ENCODE measurements at regions not wholly inside any gene's neighbourhood (a gene's known extent, or its start where the extent isn't known, plus 50 kb on each side); places are given as distances from the start of the nearest gene placed in this dataset.
"Not testable (repeated sequence)": the region's sequence is repeated elsewhere in the genome, so short reads cannot be mapped to it uniquely, and the experiment has no call there.

DNA sequence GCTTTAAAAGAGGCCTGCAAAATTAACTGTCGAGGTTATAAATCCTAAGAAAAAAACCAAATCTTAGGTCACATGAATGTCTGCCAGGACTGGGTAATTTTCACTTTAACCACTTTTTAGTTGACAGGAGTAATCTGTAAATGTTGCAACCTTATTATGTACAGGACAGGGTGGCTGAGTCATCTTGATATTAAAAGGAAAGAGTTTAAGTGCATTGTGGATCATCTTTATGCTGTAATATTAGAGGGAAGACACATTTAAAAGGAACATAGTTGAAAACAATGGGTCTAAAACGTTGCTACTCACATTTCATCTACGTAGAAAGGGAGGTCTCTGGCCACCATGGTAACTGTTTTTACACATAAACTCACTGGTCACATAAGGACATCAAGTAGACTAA, 115.5 kb downstream of the LSMEM1 start:
- DNase-seq = no peak

DNA sequence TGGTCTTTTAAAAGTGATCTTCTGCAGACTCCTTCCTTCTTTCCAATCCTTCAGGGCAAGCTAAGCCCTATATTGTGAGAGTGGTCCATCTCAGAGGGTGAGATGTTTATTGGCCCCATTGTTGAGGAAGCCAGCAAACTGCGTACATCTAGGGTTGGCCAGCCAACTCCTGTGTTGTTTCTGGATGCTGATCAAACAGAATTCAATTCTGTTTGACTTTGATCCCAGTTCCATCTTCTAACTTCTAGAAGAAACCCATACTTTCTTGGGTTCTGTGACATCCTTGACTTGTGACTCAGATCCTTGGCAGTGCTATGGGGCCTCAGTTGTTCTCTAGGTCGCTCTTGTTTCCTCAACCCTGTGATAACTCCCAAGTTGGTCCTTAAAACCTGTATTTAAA, 116.2 kb downstream of the LSMEM1 start:
- no peak for DNase-seq

DNA sequence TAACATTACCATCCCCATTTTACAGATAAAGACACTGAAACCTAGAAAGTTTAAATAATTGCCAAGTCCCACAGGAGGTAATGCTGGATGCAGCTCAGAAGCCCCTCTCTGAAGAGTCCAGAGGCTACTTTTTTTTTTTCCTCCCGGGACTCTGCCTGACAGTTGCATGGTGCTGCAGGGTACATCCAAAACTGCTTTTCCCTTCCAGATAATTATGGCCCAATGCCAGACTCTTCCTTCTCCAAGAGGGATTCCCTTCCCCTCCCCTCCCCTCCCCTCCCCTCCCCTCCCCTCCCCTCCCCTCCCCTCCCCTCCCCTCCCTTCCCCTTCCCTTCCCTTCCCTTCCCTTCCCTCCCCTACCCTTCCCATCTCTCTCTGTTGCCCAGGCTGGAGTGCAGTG, 122.9 kb downstream of the LSMEM1 start:
- DNase-seq = no peak

DNA sequence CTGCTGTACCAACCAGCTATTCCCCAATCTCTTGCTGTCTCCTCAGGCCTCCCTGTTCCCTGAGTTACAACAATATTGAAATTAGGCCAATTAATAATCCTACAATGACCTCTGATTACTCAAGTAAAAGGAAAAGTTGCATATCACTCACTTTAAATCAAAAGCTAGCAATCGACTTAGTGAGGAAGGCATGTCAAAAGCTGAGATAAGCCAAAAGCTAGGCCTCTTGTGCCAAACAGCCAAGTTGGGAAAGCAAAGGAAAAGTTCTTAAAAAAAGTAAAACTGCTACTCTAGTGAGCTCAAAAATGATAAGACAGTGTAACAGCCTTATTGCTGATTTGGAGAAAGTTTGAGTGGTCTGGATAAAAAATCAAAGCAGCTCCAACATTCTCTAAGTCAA, 129.8 kb downstream of the LSMEM1 start:
- DNase-seq = no peak

DNA sequence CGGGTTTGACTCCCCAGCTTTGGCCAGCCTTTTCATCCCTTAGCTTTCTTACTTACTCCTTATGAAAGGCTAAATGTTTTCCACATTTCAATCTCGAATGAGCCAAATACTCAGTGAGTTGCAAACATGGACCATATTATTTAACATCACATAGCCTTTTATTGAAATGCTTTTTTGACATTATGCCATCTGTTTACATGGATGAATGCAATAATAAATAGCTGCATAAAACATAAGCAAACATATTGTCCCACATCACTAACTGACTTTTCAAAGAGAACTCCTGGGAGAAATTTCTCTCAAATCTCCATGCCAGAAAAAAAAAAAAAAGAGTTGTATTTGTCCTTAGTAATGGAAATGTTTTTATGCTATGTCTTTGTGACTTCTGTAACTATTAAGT, 134.9 kb downstream of the LSMEM1 start:
- no peak for DNase-seq

DNA sequence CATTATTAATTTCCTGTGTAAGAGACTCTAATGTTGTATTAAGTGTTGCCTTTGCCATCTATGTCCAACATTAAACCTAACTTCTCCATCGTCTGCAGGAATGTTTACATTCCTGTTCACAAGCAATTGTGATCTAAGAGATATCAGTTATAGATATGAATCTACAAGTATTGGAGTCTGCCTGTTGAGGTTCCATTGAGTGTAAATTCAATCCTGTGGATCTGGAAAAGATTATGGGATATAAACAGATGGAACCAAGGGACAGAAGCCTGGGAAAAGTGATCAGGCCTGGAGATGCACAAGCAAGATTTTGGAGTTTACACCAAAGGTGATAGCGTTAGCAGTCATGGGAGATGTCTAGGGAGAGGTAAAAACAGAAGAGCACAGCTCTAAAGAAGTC, 135.5 kb downstream of the LSMEM1 start:
- no peak for DNase-seq

DNA sequence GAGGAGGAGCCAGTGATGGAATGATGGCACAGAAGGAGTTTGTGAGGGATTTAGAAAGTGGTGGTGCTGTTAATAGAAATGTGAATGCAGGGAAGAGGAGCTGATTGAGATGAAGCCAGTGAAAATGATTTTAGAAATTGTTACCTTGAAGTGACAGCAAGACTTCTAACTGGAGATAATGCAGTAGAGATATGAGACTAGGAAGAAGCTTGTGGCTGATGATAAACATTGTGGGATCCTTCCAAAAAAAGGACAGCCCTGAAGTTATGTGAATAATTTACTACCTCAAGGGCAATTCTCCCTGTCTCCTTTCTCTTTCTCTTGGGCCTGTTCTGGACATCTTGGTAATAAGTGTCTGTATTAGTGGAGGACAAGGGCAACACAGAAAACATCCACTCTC, 138.6 kb downstream of the LSMEM1 start:
- no peak for DNase-seq

DNA sequence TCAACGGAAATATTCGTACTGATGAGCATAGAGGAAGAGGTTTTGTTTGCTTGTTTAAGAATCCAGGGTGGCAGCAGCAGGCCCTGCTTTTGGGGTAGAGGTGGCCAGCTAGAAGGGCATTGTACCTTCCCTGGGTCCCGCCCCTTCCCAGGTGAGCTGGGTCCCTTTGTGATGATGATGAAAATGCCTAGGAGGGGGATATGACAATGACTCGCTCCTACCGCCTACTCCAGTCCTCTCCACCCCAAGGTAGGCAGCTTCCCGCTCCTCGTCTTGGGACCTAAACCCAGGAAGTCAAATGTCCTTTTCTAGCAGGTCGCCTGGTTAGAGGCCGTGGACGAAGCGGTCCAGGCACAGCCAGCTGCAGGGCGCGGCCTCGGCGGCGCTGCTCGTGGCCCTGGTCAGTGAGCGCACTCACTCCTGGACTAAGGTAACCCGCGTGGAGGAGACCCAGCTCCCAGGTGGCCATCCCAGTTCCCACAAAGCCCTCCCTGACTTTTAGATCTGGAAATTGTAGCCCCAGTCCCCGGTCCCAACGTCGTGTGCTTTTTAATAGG, 141.4 kb downstream of the LSMEM1 start:
- no peak for DNase-seq

DNA sequence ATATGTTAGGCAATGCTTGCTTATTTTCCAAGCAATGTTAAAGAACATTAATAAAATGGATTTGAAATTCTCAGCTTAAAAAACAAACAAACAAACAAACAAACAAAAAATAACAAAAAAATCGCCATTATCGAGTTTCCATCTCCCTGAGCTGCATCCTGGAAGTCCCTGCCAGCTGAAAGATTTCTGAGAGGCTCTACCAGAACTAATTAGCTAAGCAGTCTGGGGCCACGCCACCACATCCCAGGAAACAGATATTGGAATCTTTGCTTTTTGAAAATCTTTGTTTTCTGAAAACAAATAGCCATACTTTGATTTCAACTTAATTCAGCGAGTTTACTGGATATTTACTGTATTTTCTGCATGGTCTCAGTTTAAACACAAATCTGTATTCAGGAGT, 143.6 kb downstream of the LSMEM1 start:
- no peak for DNase-seq

DNA sequence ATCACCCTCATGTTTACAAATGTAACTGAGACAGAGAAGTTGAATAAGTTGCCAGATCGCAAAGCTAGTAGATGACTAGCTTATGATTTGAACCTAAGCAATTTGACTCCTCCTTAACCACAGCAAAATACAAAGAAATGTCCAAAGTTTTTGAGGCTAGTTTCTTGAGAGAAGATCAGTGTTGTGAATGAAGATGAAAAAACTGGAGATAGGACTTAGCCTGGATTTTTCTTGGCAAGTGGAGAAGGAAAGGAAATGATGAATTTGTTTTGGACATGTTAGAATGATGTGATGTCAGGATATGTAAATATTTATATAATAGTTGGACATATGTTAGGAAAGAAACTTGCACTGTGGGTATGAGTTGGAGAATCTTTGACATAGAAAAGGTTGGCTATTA, 149.8 kb downstream of the LSMEM1 start:
- DNase-seq = no peak

DNA sequence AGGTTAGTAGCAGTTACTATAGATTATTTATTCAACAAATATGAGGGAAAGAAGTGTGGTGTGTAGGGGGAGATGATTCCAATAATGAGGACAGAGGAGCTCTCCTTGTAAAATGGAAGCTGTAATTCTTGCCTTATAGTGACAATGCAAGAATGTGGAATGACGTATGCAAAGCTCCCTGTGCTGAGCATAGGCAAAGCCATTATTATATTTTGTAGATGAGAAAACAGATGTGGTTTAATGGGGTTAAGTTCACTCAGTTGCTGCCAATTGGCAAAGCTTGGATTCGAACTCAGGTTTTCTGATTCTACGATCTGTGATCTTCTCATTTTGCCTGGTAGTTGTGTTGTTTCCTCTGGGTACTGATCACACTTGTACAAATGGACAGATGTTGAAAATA, 153.3 kb downstream of the LSMEM1 start:
- no peak for DNase-seq

DNA sequence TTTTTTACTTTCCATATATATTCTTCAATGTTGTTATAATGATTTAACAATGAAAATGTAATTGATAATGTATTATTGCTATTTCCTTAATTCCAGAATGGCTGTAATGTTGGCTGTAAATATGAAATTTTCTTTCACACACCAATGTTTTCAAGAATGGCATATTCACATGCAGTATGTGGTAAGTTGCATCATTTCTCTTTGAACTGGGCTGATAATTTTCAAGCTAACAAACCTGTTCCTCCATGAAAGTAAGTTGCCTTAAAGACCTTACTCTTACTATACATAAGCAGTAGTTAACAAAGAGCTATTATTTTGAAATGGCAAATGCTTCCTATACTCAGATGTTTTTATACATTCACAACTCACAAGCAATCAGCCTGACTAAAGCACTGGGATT, 154.5 kb downstream of the TMEM168 start:
- no peak for DNase-seq

DNA sequence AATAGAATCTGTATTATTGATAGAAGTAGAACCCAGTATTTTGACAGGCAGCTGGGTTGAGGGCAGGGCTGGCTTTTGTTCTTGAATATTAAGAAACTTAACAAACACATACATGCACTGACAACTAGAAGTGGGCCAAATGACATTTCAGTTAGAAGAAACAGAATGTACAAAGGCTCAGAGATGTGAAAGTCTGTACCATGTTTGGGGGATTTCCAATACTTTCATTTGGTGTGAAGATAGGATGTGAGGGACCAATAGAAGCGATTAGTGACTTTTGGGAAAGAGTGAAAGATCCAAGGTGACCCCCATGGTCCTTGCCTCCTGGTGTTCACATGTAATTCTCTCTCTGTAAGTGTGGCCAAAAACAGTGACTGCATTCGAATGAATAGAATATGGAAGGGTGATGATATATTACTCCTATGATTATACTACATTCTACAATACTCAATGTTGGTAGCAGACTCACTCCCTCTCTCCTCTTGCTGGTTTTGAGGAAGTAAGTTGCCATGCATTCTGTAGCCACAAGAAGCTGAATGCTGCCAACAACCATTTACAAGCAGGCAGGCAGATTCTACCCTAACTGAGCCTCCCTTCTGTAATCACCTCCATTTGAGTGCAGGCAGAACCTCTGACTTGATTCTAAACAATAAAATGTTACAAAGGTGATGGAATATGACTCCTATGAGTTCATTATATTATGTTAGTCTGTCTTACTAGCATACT, 151.4 kb downstream of the TMEM168 start:
- DNase-seq = no peak

DNA sequence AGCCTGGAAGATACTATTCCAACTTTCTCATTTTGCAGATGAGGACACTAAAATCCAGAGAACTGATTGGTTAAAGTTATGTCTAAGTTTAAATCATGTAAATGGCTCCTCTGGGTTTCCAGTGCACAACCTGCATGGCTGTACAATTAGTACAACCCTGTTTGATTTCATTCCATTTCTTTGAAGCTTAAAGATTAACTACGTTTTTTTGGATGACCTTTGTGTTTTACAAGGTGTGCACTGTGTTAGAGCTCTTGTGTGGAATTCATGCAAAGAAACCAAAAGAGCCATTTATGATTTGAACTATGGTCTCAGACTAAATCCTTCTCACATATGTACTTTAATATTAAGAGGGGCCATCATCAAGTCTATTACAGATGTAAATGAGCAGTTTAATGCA, 149.5 kb downstream of the TMEM168 start:
- no peak for DNase-seq

DNA sequence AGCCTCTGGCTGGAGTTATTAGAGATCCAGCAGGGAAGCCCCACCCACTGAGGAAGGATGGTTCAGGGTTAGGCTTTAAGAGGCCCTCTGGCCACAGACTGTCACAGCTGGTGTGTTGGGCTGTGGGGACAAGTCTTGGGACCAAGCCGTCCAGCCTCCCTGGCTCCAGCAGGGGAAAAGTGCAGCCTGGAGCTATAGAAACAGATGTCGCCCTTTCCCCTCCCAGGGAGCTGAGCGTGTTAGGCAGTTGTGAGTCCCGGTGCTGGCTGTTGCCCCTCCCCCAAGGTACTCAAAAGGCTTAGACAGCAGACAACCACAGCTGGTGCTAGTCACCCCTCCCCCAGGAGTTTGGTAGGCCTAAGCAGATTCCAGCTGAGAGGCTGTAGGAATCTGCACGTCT, 143.4 kb downstream of the TMEM168 start:
- no peak for DNase-seq

DNA sequence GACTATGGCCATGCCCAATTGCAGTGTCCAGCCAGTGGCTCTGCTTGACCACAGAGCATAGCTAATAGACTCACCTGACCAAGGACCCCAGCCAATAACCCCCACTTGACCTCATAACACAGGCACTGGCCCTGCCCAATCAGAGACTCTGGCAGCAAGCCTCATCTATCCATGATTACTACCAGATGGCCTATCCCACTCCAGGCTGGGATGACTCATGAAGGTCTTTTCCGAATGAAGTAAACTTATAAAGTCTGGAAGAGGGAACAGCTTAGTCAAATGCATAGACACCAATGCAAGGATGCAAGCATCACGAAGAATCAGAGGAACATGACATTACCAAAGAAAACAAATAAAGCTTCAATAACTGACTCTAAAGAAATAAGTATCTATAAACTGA, 141.4 kb downstream of the TMEM168 start:
- DNase-seq = no peak

DNA sequence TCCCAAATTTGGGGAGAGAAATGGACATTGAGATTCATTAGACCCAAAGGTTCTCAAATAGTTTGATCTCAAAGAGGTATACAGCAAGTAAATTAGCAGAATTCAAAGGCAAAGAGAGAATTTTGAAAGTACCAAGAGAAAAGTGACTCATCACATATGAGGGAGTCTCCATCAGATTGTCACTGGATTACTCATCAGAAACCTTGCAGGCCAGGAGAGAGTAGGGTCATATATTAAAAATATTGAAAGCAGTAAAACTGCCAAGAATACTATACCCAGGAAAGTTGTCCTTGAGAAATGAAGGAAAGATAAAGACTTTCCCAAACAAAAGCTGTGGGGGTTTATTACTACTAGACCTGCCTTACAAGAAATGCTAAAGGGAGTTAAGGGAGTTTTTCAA, 140.6 kb downstream of the TMEM168 start:
- no peak for DNase-seq

DNA sequence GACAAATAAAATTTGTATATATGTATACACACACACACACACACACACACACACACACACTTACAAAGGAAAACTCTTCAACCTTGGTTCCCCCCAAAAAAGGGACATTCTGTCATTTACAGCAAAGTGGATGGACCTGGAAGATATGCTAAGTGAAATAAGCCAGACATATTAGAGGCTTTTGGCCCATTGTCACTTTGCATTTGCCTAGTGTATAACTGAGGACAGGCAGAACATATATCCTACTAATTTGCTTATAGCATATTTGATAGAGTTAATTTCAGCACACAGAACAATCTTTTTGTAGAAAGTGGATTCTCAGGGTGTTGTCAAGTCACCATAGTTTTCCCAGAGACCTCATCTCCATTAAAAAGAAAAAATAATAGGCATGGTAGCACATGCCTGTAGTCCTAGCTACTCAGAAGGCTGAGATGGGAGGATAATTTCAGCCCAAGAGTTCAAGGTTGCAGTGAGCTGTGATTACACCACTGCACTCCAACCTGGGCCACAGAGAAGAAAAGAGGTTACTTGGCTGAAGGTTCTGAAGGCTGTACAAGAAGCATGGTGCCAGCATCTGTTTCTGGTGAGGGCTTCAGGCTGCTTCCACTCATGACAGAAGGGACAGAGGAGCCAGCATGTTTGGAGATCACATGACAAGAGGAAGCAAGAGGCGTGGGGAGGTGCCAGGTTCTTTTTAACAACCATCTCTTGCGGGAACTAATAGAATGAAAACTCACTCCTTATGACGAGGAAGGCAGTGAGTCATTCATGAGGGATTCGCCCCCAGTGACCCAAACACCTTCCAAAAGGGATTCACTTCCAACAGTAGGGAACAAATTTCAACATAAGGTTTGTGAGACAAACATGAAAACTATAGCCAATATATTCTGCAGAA, 135.6 kb downstream of the TMEM168 start:
- no peak for DNase-seq

DNA sequence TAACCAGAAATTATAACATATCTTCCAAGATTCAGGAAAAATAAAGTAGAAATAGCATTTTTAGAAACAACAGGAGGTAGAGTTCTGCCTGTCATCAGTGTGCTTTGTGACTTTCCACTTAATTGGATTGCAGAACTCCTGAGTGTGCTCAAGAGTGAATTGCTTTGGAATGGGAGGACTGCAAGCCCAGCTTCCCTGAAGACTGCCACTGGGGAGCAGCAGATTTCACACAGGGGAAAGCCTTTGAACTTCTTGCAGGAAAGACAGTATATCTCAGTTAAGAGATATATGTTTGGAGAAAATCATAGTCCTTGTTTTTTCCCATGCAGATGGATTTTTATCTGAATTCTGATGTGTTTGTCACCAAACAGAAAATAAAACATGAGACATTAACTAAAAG, 124.5 kb downstream of the TMEM168 start:
- no peak for DNase-seq

DNA sequence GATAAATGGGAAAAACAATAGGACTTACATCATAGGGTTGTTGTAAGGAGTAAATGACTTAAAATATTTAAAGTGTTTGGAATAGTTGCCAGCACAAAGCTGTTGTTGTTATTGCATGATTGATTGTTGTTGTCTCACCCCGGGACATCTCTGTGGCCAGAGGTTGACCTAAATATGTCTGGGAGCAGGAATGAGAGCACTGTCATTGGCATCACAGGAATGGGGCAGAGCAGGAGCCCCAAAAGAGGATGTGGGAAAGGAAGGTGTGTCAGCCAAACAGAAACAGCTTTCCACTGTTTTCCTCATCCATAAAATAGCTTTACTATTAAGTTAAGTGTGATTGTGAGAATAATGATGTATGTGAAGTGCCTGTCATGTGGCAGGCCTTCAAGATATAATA, 121.6 kb downstream of the TMEM168 start:
- no peak for DNase-seq

DNA sequence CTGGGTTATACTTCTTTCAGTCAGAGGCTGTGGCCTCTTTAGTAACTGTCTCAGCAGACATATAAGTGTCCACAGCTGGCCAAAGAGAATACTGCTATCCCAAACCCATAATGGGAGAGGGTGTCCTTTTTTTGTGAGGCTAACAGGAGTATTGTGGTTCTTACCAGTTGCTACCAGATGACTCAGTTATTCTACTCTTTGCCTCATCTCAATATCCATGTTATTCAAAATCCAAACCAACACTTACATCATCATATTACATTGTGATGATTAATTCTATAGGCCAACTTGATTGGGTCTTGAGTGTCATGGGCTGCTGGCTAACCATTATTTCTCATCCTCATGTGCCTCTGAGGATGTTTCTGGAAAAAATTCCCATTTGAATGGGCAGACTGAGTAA, 120.9 kb downstream of the TMEM168 start:
- DNase-seq = no peak

DNA sequence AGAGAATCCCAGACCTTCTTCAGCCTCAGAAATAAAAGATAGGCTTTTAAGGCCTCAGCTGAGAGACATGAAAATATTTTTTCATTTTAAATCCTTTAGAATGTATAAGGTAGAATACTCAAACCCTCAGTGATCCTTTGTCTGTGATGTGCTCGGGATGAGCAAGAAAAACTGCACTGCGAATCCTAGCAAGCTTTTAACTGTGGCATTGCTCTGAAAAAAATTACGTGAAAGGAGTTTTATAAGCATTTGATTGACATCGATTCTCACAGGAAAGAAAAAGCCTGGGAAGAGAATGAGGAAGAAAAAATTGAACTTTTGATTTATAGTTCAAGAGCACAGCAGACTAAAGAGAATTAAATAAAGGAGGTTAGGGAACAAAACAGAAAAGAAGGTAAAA, 120.0 kb downstream of the TMEM168 start:
- DNase-seq = no peak

DNA sequence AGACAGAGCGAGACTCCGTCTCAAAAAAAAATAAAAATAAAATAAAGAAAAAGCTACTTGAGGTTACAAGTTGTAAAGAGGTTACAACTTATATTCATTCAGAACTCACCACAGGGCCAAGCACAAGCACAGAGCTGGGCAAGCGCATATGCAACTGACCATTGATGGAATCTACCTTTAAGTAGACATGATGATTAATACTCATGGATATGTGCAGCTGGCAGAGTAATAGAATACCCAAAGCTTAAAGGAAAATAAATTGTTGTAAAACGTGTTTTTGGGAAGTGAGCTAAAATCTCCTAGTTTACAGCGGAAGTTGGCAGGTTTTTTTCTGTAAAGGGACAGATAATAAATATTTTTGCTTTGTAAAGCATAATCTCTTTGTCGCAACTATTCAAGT, 111.6 kb downstream of the TMEM168 start:
- no peak for DNase-seq

DNA sequence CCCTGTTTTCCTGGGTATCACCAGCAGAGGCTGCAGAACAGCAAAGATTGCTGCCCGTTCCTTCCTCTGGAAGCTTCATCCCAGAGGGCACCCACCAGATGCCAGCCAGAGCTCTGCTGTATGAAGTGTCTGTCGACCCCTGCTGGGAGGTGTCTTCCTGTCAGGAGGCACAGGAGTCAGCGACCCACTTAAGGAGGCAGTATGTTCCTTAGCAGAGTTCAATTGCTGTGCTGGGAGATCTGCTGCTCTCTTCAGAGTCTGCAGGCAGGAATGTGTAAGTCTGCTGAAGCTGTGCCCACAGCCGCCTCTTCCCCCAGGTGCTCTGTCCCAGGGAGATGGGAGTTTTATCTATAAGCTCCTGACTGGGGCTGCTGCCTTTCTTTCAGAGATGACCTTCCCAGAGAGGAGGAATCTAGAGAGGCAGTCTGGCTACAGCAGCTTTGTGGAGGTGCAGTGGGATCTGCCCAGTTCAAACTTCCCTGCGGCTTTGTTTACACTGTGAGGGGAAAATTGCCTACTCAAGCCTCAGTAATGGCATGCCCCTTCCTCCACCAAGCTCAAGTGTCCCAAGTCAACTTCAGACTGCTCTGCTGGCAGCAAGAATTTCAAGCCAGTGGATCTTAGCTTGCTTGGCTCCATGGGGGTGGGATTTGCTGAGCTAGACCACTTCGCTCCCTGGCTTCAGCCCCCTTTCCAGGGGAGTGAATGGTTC, 100.6 kb downstream of the TMEM168 start:
- DNase-seq = not testable (repeated sequence)
